ENCODE measurements at regions not wholly inside any gene's neighbourhood (a gene's known extent, or its start where the extent isn't known, plus 50 kb on each side); places are given as distances from the start of the nearest gene placed in this dataset.

DNA sequence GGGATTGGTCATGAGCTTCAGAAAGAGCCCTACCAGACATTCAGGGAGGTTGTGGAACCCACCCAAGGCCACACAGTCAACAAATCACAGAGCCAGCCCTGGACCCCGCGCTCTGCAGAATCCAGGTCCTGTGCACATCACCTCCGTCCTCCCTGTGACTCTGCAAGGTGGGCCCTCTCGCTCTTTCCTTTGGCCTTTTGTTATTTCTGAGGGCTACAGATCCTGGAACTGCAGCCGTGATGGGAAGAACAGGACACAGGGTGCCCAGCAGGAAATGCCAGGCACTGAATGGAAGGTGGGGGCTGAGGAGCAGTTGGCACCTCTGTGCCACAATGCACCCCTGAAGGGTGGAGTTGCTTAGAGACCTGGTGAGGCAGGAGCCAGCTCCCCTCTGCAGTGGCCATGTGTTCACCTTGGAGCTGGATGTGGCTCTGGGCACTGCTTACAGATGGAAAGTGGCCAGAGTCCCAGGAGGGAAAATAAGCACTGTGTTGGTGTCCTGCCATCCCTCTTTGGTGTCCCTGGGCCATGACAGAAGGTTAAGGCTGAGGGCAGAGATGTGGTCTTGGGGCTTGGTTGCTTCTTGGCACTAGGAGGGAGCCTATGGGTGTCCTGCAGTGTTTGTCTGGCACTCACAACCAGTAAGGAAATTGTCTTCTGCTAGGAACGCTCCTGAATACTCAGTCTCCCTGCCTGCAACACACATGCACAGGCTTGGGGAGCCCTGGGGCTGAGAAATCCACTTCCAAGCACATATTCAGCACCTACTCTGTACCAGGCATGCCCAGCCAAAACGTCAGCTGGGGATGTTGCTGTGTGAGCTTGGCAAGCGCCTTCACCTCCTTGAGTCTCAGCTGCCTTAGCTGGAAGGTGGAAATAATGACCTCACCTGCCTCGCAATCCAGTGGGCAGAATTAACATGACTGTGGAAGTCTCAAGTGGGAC lies 98.0 kb upstream of the SLC6A6 start:
- no peak for DNase-seq
- Histone ChIP-seq H3K4me1 (no peaks in the 10 kb centered on the region), H3K4me3 (no peak overlapping the region), H3K9me3 (no peaks in the 10 kb centered on the region), H3K27ac (no peak overlapping the region), H3K36me3 (no peaks in the 10 kb centered on the region), H3K27me3 (no peaks in the 10 kb centered on the region)
- in situ Hi-C loops (cut with MboI; ENCODE audit: low pct_ligation_motif_present in 1 of 4, low pct_unique_long_range_greater_than_20kb in 1 of 4, low sequenced_read_pairs in 3 of 4), result no loop called here
- WGBS, 2 donors (ENCODE audit: low coverage in 1 of 2), result 81 to 90% methylated on average over 3 to 9 of the region's 9 CpGs
- intact Hi-C loops (cut with DNase I; ENCODE audit: low total_unique reads), result no loop called here
- no peak for TF ChIP-seq POLR2AphosphoS5 (IDR thresholded peaks at IDR 0.05)
- TF ChIP-seq, protein P1, sequence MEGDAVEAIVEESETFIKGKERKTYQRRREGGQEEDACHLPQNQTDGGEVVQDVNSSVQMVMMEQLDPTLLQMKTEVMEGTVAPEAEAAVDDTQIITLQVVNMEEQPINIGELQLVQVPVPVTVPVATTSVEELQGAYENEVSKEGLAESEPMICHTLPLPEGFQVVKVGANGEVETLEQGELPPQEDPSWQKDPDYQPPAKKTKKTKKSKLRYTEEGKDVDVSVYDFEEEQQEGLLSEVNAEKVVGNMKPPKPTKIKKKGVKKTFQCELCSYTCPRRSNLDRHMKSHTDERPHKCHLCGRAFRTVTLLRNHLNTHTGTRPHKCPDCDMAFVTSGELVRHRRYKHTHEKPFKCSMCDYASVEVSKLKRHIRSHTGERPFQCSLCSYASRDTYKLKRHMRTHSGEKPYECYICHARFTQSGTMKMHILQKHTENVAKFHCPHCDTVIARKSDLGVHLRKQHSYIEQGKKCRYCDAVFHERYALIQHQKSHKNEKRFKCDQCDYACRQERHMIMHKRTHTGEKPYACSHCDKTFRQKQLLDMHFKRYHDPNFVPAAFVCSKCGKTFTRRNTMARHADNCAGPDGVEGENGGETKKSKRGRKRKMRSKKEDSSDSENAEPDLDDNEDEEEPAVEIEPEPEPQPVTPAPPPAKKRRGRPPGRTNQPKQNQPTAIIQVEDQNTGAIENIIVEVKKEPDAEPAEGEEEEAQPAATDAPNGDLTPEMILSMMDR (IDR thresholded peaks at IDR 0.05), result no peak
- TF ChIP-seq EP300 (IDR thresholded peaks at IDR 0.05; ENCODE audit: low read depth), result no peak
- TF ChIP-seq POLR2A (IDR thresholded peaks at IDR 0.05), result no peak

DNA sequence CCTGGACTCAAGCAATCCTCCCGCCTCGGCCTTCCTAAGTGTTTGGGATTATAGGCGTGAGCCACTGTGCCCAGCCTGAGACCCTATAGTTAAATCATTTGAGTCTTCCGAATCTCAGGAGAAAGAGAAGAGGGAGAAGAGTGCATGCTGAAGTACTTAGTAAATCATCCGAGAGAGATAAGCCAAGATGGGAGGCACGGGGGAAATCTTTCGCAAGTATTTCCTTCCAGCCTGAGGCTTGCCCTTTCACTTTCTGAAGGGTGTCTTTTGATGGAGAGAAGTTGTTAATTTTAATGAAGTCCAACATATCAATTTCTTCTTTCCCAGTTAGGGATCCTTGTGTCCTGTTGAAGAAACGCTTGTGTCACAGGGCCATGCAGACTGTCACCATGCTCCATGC lies 97.1 kb upstream of the SLC6A6 start:
- in situ Hi-C loops (cut with MboI; ENCODE audit: low pct_ligation_motif_present in 1 of 4, low pct_unique_long_range_greater_than_20kb in 1 of 4, low sequenced_read_pairs in 3 of 4), result no loop called here
- H3K4me3 ChIP-seq, result no peak overlapping the region
- no peak overlapping the region for H3K27ac ChIP-seq
- no peaks in the 10 kb centered on the region for H3K27me3 ChIP-seq
- no peaks in the 10 kb centered on the region for H3K4me1 ChIP-seq
- intact Hi-C loops (cut with DNase I; ENCODE audit: low total_unique reads), result no loop called here
- H3K9me3 ChIP-seq, result no peaks in the 10 kb centered on the region
- DNase-seq, result no peak
- 62 to 77% methylated on average over 4 to 8 of the region's 8 CpGs for WGBS, 2 donors (ENCODE audit: low coverage in 1 of 2)
- H3K36me3 ChIP-seq, result no peaks in the 10 kb centered on the region
- no peak for TF ChIP-seq EP300 (IDR thresholded peaks at IDR 0.05; ENCODE audit: low read depth)
- TF ChIP-seq POLR2A (IDR thresholded peaks at IDR 0.05), result no peak
- TF ChIP-seq, protein P1 (IDR thresholded peaks at IDR 0.05), result no peak
- TF ChIP-seq POLR2AphosphoS5 (IDR thresholded peaks at IDR 0.05), result no peak

DNA sequence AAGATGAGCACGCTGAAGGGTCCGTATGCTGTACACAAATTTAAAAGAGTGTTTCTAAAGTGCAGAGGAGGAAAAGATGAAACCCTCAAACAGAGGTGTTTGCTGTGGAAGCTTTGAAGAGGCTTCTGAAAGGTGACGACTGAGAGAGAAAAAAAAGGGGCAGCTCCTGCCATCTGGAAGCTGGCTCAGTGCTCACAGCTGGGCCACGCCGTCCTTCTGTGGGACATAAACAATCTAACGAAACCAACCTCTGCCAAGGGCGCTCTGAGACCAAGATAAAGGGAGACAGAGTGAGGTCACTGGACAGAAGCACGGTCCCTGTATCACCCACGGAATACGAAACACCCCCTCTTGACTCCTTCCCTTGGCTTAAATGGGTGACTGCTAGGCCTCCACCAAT lies 96.3 kb upstream of the SLC6A6 start:
- TF ChIP-seq, protein P1 (IDR thresholded peaks at IDR 0.05), result no peak
- TF ChIP-seq POLR2AphosphoS5 (IDR thresholded peaks at IDR 0.05) (no peak), POLR2A (IDR thresholded peaks at IDR 0.05) (no peak), EP300 (IDR thresholded peaks at IDR 0.05; ENCODE audit: low read depth) (no peak)
- WGBS, 2 donors (ENCODE audit: low coverage in 1 of 2), result 83 to 85% methylated on average over 8 to 10 of the region's 10 CpGs
- Histone ChIP-seq H3K9me3 (no peaks in the 10 kb centered on the region), H3K4me1 (peaks cover 0 to under 1% (median 0%) of the 10 kb centered on the region in 4 donors), H3K4me3 (no peak overlapping the region), H3K27me3 (no peaks in the 10 kb centered on the region), H3K36me3 (no peaks in the 10 kb centered on the region), H3K27ac (no peak overlapping the region)
- intact Hi-C loops (cut with DNase I; ENCODE audit: low total_unique reads), result no loop called here
- in situ Hi-C loops (cut with MboI; ENCODE audit: low pct_ligation_motif_present in 1 of 4, low pct_unique_long_range_greater_than_20kb in 1 of 4, low sequenced_read_pairs in 3 of 4), result no loop called here
- no peak for DNase-seq

DNA sequence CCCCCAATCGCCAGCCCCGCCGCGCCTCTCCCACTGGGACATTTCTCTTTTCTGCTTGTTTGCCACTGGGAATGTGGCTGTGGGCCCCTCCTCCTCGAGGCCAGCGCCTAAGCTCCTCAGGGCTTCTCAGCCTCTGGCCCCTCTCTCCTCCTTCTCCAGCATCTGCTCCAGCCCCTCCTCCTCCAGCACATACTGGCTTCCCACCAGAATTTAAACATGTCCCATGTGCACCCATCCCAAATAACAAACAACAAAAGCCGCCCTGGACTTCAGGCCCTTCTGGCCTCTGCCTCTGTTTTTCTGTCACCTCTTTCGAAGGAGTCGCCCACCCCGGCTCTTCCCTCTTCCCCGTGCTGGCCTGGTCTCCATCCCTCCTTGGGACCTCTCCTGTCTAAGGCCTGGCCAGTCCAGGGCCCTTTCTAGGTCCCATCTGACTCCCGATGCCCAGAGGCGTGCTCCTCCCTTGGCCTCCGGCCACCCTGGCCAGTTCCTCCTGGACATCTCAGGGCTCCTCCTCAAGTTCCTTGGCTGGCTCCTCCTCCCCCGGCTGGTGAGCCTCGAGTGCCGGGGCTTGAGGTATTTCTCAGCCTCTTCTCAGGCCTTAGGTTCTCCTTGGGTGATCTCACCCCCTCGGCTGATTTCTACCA lies 94.6 kb upstream of the SLC6A6 start:
- no peak overlapping the region for H3K4me3 ChIP-seq
- intact Hi-C loops (cut with DNase I; ENCODE audit: low total_unique reads), result no loop called here
- in situ Hi-C loops (cut with MboI; ENCODE audit: low pct_ligation_motif_present in 1 of 4, low pct_unique_long_range_greater_than_20kb in 1 of 4, low sequenced_read_pairs in 3 of 4), result no loop called here
- no peaks in the 10 kb centered on the region for H3K27me3 ChIP-seq
- no peaks in the 10 kb centered on the region for H3K9me3 ChIP-seq
- TF ChIP-seq EP300 (IDR thresholded peaks at IDR 0.05; ENCODE audit: low read depth), result no peak
- TF ChIP-seq POLR2AphosphoS5 (IDR thresholded peaks at IDR 0.05), result no peak
- TF ChIP-seq, protein P1 (IDR thresholded peaks at IDR 0.05), result no peak
- TF ChIP-seq POLR2A (IDR thresholded peaks at IDR 0.05), result no peak
- H3K36me3 ChIP-seq, result no peaks in the 10 kb centered on the region
- peaks cover 0 to 15% (median 7%) of the 10 kb centered on the region in 4 donors for H3K4me1 ChIP-seq
- 77 to 83% methylated on average over 1 to 18 of the region's 18 CpGs for WGBS, 2 donors (ENCODE audit: low coverage in 1 of 2)
- no peak for DNase-seq
- no peak overlapping the region for H3K27ac ChIP-seq
